NB4 (cell line): ENCODE measurements at regions not wholly inside any gene's neighbourhood (a gene's known extent, or its start where the extent isn't known, plus 50 kb on each side); places are given as distances from the start of the nearest gene placed in this dataset.

Experiments used
- MYC ChIP-seq: IDR thresholded peaks from 2 replicates; pipeline ENCODE4 v1.6.1; 2011; ENCODE audit warnings: low read depth, low read length
- POLR2A ChIP-seq: IDR thresholded peaks from 2 replicates; pipeline ENCODE4 v1.6.1; 2011; ENCODE audit warnings: mild to moderate bottlenecking; ENCODE audit not compliant: insufficient read length; ENCODE audit errors: extremely low read depth
- TF ChIP-seq, protein P1 (sequence below): IDR thresholded peaks from one replicate; pipeline ENCODE4 v1.5.1; 2012; ENCODE audit warnings: low read depth, low read length
- TF ChIP-seq, protein P2 (sequence below): IDR thresholded peaks from 2 replicates; pipeline ENCODE4 v1.6.1; 2011; ENCODE audit warnings: low read depth, low read length

GRCh38 chr1:60547821-60548220, 474.3 kb upstream of the C1orf87 start:
- TF ChIP-seq, protein P1, sequence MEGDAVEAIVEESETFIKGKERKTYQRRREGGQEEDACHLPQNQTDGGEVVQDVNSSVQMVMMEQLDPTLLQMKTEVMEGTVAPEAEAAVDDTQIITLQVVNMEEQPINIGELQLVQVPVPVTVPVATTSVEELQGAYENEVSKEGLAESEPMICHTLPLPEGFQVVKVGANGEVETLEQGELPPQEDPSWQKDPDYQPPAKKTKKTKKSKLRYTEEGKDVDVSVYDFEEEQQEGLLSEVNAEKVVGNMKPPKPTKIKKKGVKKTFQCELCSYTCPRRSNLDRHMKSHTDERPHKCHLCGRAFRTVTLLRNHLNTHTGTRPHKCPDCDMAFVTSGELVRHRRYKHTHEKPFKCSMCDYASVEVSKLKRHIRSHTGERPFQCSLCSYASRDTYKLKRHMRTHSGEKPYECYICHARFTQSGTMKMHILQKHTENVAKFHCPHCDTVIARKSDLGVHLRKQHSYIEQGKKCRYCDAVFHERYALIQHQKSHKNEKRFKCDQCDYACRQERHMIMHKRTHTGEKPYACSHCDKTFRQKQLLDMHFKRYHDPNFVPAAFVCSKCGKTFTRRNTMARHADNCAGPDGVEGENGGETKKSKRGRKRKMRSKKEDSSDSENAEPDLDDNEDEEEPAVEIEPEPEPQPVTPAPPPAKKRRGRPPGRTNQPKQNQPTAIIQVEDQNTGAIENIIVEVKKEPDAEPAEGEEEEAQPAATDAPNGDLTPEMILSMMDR, result no peak
- TF ChIP-seq POLR2A (no peak), MYC (no peak)
- TF ChIP-seq, protein P2, sequence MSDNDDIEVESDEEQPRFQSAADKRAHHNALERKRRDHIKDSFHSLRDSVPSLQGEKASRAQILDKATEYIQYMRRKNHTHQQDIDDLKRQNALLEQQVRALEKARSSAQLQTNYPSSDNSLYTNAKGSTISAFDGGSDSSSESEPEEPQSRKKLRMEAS, result no peak
